Thoracic aorta (tissue), 2 donors: ENCODE measurements at regions not wholly inside any gene's neighbourhood (a gene's known extent, or its start where the extent isn't known, plus 50 kb on each side); places are given as distances from the start of the nearest gene placed in this dataset.
"Not testable (repeated sequence)": the region's sequence is repeated elsewhere in the genome, so short reads cannot be mapped to it uniquely, and the experiment has no call there.

ENCODE experiments used
- ATAC-seq: fragments of 150-250 bp; one replicate; pipeline ENCODE4 v1.8.0; 2017; ENCODE audit warnings: low read depth; ENCODE audit not compliant: insufficient number of reproducible peaks, low FRiP score
- DNase-seq: peaks from one replicate; pipeline ENCODE4 v3.0.0-alpha.2; 2020; ENCODE audit warnings: low spot score
- H3K27ac ChIP-seq, 2 donors: fragments of 200-600 bp; sonication (generic); 1 replicate in 1 of 2; 2 replicates in 1 of 2; pipeline ENCODE4 v1.5.1; 2016; ENCODE audit warnings: mild to moderate bottlenecking in 2 of 2, moderate library complexity in 2 of 2
- H3K27me3 ChIP-seq: fragments of 200-600 bp; sonication (generic); replicated peaks from 2 replicates; pipeline ENCODE4 v1.6.0; 2016; ENCODE audit warnings: mild to moderate bottlenecking; ENCODE audit not compliant: insufficient read depth
- H3K36me3 ChIP-seq: fragments of 200-600 bp; sonication (generic); one replicate; pipeline ENCODE4 v1.5.1; 2016
- H3K4me1 ChIP-seq, 2 donors: fragments of 200-600 bp; sonication (generic); 1 replicate in 1 of 2; 2 replicates in 1 of 2; pipeline versions ENCODE4 v1.5.1 to v1.6.0; 2016; ENCODE audit warnings: low read depth in 2 of 2, mild to moderate bottlenecking in 1 of 2; ENCODE audit not compliant: control insufficient read depth in 1 of 2
- H3K4me3 ChIP-seq: fragments of 200-600 bp; sonication (generic); 2 replicates; pipeline ENCODE4 v1.5.1; 2016; ENCODE audit warnings: mild to moderate bottlenecking
- H3K9me3 ChIP-seq: fragments of 200-600 bp; sonication (generic); 2 replicates; pipeline ENCODE4 v1.5.1; 2016
- CTCF ChIP-seq: fragments of 200-600 bp; sonication (generic); IDR thresholded peaks from one replicate; pipeline ENCODE4 v1.5.1; 2019; ENCODE audit warnings: antibody characterized with exemption

- no peaks in the 10 kb centered on the region for H3K9me3 ChIP-seq
- DNase-seq = no peak
- no peak for TF ChIP-seq CTCF
- H3K4me3 ChIP-seq = no peak overlapping the region
- H3K36me3 ChIP-seq = no peaks in the 10 kb centered on the region
- H3K27ac ChIP-seq = no peak overlapping the region
- H3K4me1 ChIP-seq = peaks cover 10 to 20% of the 10 kb centered on the region in 2 donors
- no peaks in the 10 kb centered on the region for H3K27me3 ChIP-seq
- ATAC-seq = no peak
These were observed 52.7 kb downstream of the COL6A6 start for GRCh38 chr3:130569461-130570365.

GRCh38 chr3:130572769-130573168, 55.8 kb downstream of the COL6A6 start:
- H3K4me3 ChIP-seq = peak overlapping the region; percentile 11
- no peaks in the 10 kb centered on the region for H3K36me3 ChIP-seq
- no peak for TF ChIP-seq CTCF
- H3K9me3 ChIP-seq = no peaks in the 10 kb centered on the region
- H3K4me1 ChIP-seq = peaks cover 22 to 39% of the 10 kb centered on the region in 2 donors
- H3K27me3 ChIP-seq = no peaks in the 10 kb centered on the region
- ATAC-seq (no peak), DNase-seq (no peak)
- H3K27ac ChIP-seq = no peak overlapping the region

- Histone ChIP-seq H3K27me3 (no peaks in the 10 kb centered on the region), H3K27ac (peak overlapping the region; percentile 15 to 51), H3K4me3 (no peak overlapping the region), H3K36me3 (no peaks in the 10 kb centered on the region), H3K4me1 (peaks cover 22 to 49% of the 10 kb centered on the region in 2 donors), H3K9me3 (no peaks in the 10 kb centered on the region)
- TF ChIP-seq CTCF = no peak
- no peak for DNase-seq
- ATAC-seq = no peak
These were observed 59.6 kb downstream of the COL6A6 start for GRCh38 chr3:130576375-130577266.

GRCh38 chr3:130582457-130583153, 65.6 kb downstream of the COL6A6 start:
- H3K9me3 ChIP-seq = no peaks in the 10 kb centered on the region
- H3K27ac ChIP-seq = peak overlapping the region in 1 of 2 donors; percentile 50
- no peak for DNase-seq
- ATAC-seq = no peak
- no peaks in the 10 kb centered on the region for H3K36me3 ChIP-seq
- H3K4me1 ChIP-seq = peaks cover 7 to 25% of the 10 kb centered on the region in 2 donors
- no peak for TF ChIP-seq CTCF
- no peak overlapping the region for H3K4me3 ChIP-seq
- no peaks in the 10 kb centered on the region for H3K27me3 ChIP-seq

GRCh38 chr3:130594749-130595148, 77.8 kb downstream of the COL6A6 start:
- not testable (repeated sequence) for H3K4me1 ChIP-seq, DNase-seq, H3K36me3 ChIP-seq, H3K27me3 ChIP-seq, H3K27ac ChIP-seq, H3K4me3 ChIP-seq, ATAC-seq, H3K9me3 ChIP-seq
